Subcutaneous abdominal adipose tissue (tissue), 5 donors: ENCODE measurements at regions not wholly inside any gene's neighbourhood (a gene's known extent, or its start where the extent isn't known, plus 50 kb on each side); places are given as distances from the start of the nearest gene placed in this dataset.

Experiments
- H3K27ac ChIP-seq: one replicate; pipeline ENCODE4 v1.7.0; 2013; ENCODE audit warnings: low read depth, mild to moderate bottlenecking, inconsistent platforms, low read length, moderate library complexity
- H3K27me3 ChIP-seq, 5 donors: one replicate each; pipeline ENCODE4 v1.7.0; 2013; ENCODE audit warnings: low read length in 5 of 5, inconsistent platforms in 1 of 5; ENCODE audit not compliant: control insufficient read depth in 5 of 5, insufficient read depth in 4 of 5
- H3K36me3 ChIP-seq, 5 donors: one replicate each; pipeline ENCODE4 v1.7.0; 2013; ENCODE audit warnings: low read length in 5 of 5; ENCODE audit not compliant: control insufficient read depth in 5 of 5, insufficient read depth in 5 of 5
- H3K4me1 ChIP-seq, 5 donors: one replicate each; pipeline ENCODE4 v1.7.0; 2013; ENCODE audit warnings: low read length in 5 of 5, mild to moderate bottlenecking in 3 of 5, moderate library complexity in 1 of 5; ENCODE audit not compliant: control insufficient read depth in 5 of 5, insufficient read depth in 5 of 5
- H3K4me3 ChIP-seq, 5 donors: one replicate each; pipeline ENCODE4 v1.7.0; 2013; ENCODE audit warnings: low read length in 5 of 5, low read depth in 1 of 5
- H3K9ac ChIP-seq, 5 donors: one replicate each; pipeline ENCODE4 v1.7.0; 2013; ENCODE audit warnings: low read length in 5 of 5, mild to moderate bottlenecking in 4 of 5, moderate library complexity in 3 of 5
- H3K9me3 ChIP-seq, 5 donors: one replicate each; pipeline ENCODE4 v1.7.0; 2013; ENCODE audit warnings: low read length in 5 of 5; ENCODE audit not compliant: control insufficient read depth in 5 of 5
- donor health status: healthy.
- donor health status: healthy.
- donor health status: healthy.
- donor health status: healthy.
- donor health status: healthy.

DNA sequence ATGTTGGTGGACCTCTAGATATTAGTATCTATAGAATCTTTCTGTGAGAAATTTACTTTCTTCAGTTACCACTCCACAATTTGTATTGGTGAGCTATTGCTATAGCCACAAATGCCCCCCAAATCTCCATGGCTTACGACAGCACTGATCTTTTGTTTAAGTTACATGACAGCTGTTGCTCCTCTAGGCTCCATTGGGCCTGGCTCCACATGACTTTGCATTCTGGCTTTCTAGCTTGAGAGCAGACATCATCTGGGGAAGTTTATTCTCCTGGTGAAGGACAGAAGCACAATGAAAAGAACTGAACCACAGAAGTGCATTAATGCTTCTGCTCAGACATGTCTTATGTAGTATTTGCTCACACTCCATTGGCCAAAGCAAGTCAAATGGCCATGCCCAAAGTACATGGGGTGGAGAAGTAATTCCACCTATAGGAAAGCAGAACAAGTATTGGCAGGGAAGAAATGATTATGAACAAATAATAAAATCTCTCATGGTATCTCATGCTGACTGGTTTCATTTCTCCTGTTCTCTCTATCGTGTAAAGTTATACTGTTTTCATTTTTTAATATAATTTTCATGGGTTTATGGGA, 126.6 kb upstream of the FAM9C start:
- Histone ChIP-seq H3K36me3 (no peaks in the 10 kb centered on the region), H3K27ac (no peak overlapping the region), H3K27me3 (peaks cover 0 to 5% (median 2%) of the 10 kb centered on the region in 5 donors), H3K4me3 (no peak overlapping the region), H3K4me1 (peaks cover 0 to 20% (median 9%) of the 10 kb centered on the region in 5 donors), H3K9me3 (no peaks in the 10 kb centered on the region), H3K9ac (no peak overlapping the region)

DNA sequence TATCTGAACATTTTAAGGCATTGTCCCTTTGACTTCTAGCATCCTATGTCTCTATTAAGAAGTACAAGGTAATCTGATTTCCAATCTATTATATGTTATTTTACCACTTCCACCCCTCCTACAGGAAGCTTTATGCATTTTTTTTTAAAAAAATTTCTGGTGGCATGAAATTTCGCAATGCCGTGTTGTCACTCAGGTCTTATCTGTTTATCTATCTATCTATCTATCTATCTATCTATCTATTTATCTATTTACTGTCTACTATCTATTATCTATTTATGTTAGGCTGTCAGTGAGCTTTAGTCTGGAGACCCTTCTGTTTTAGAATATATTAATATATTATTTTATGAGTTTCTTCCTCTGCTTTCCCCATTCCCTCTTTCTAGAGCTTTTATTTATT, 125.3 kb upstream of the FAM9C start:
- Histone ChIP-seq H3K36me3 (no peaks in the 10 kb centered on the region), H3K27ac (no peak overlapping the region), H3K9ac (no peak overlapping the region), H3K4me1 (peaks cover 0 to 27% (median 9%) of the 10 kb centered on the region in 5 donors), H3K4me3 (no peak overlapping the region), H3K27me3 (peaks cover 0 to 5% (median 2%) of the 10 kb centered on the region in 5 donors), H3K9me3 (no peaks in the 10 kb centered on the region)

DNA sequence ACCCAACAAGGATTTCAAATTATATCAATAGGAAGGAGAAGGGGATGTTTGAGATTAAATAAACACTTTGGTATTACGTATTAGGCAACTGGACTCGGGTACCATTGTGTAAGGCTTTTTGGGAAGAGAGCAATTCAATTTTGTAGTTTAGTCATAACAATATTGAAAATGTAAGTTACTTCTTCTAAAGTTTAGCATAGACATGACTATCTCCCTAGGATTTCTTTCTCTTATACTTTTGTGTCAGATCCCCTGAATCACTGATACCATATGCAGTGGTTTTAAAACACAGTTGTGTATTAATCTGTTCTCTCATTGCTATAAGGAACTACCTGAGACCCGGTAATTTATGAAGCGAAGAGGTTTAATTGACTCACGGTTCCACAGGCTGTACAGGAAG, 123.8 kb upstream of the FAM9C start:
- Histone ChIP-seq H3K9me3 (no peaks in the 10 kb centered on the region), H3K9ac (no peak overlapping the region), H3K4me3 (peak overlapping the region in 1 of 5 donors; percentile 23), H3K4me1 (peaks cover 0 to 29% (median 9%) of the 10 kb centered on the region in 5 donors), H3K36me3 (no peaks in the 10 kb centered on the region), H3K27ac (peak overlapping the region; percentile 74), H3K27me3 (peaks cover 0 to 4% (median 0%) of the 10 kb centered on the region in 5 donors)

GRCh38 chrX:13167481-13168231, 123.2 kb upstream of the FAM9C start:
- H3K27me3 ChIP-seq = peaks cover 0 to 4% (median 0%) of the 10 kb centered on the region in 5 donors
- peak overlapping the region; percentile 74 for H3K27ac ChIP-seq
- H3K4me1 ChIP-seq = peaks cover 0 to 29% (median 9%) of the 10 kb centered on the region in 5 donors
- peak overlapping the region in 3 of 5 donors; percentile 19 to 39 (median 20) for H3K9ac ChIP-seq
- peak overlapping the region in 2 of 5 donors; percentile 23 to 45 for H3K4me3 ChIP-seq
- no peaks in the 10 kb centered on the region for H3K9me3 ChIP-seq
- H3K36me3 ChIP-seq = no peaks in the 10 kb centered on the region

DNA sequence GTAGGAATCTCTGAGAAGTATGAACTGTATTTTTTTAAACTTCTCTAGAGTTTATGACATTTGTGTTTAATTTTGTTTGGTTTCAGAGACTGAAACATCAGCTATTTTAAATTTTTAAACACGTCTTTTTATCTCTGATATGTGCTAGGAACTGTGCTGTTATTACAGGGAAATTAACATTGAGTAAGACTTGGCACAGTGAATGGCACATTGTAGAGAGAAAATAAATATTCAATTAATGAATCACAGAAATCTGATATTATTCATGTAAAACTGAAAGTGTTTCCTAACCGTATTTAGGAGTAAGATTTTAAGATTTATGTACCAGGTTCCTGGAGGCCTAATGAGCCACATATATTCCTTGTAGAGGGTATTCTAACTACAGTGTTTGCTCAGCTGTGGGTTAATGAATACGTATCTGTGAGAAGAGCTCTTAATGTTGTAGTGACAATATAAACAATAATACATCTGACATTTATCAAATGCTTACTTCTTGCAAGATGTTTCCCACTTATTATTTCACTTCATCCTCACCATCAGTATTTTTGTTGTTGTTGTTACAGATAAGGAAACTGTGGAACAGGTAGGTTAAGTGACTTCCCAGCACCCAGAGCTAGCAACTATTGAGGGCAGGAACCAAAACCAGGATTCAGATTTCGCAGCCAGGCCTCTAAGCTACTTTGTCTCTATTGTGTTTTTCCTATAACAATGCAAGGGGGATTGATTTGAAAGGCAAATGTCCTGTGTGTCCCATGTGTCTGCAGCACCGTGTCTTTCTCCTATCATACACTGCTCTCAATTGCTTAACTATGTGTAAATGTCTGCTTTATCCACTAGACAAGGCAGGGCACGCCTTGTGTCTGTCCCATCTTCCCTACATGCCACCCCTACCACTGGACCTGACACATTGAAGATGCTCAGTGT, 121.1 kb upstream of the FAM9C start:
- Histone ChIP-seq H3K36me3 (no peaks in the 10 kb centered on the region), H3K4me3 (no peak overlapping the region), H3K27me3 (peaks cover 0 to 4% (median 0%) of the 10 kb centered on the region in 5 donors), H3K9ac (no peak overlapping the region), H3K27ac (peak overlapping the region; percentile 42), H3K9me3 (no peaks in the 10 kb centered on the region), H3K4me1 (peaks cover 0 to 42% (median 22%) of the 10 kb centered on the region in 5 donors)

DNA sequence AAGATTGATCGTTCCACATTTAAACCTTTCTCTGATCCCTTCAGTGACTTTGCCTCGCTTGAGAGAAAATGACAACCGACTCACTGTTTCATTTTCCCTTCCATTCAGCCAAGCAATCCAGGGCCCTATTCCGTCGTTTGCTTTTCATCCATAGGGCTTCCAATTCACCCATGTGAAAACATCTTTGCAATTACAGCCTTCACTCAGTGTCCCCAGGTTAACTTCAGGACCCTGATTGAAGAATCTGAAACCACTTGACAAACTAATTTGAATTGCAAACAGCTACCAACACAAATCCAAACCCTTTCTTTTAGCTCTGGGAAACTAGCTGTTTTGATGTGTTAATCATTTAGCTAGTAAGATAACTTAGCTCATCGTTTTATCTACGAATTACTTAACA, 120.2 kb upstream of the FAM9C start:
- Histone ChIP-seq H3K4me3 (no peak overlapping the region), H3K9ac (no peak overlapping the region), H3K27ac (peak overlapping the region; percentile 42), H3K9me3 (no peaks in the 10 kb centered on the region), H3K36me3 (no peaks in the 10 kb centered on the region), H3K27me3 (peaks cover 0 to 4% (median 0%) of the 10 kb centered on the region in 5 donors), H3K4me1 (peaks cover 0 to 48% (median 28%) of the 10 kb centered on the region in 5 donors)

DNA sequence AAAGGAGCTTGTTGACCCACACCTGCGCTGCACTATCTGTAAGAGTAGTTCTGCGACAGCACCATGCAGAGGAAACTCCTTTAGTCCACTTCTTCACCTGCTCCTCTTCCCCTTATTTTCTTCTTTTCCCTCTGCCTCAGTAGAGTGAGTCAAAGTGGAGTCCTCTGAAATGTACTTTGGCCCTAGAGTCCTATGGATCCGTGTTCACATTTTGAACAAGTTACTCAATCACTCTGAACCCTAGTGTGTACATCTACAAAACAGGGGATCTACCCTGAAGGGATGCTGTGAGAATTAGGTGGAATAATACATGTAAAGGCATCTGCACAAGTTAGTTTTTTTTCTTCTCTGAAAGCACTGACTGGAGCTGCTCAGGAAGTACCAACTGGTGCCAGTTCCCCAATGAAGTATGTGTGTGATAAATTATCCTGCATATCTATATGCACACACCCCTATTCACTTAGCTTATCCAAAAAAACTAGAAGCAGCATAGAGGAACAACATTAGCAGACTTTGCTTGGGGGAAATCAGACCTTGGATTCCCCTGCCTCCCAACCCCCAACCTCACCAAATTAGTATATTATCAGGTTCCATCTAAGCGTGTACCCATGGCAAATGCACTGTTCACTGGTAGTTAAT, 118.5 kb upstream of the FAM9C start:
- H3K27ac ChIP-seq = no peak overlapping the region
- H3K9me3 ChIP-seq = no peaks in the 10 kb centered on the region
- H3K4me1 ChIP-seq = peaks cover 0 to 45% (median 28%) of the 10 kb centered on the region in 5 donors
- H3K36me3 ChIP-seq = no peaks in the 10 kb centered on the region
- H3K4me3 ChIP-seq = no peak overlapping the region
- no peak overlapping the region for H3K9ac ChIP-seq
- no peaks in the 10 kb centered on the region for H3K27me3 ChIP-seq

- Histone ChIP-seq H3K4me1 (peaks cover 0 to 24% (median 19%) of the 10 kb centered on the region in 5 donors), H3K4me3 (no peak overlapping the region), H3K36me3 (no peaks in the 10 kb centered on the region), H3K9me3 (no peaks in the 10 kb centered on the region), H3K27ac (peak overlapping the region; percentile 61), H3K9ac (no peak overlapping the region), H3K27me3 (no peaks in the 10 kb centered on the region)
Observed at GRCh38 chrX:13159886-13160285, 115.5 kb upstream of the FAM9C start.

DNA sequence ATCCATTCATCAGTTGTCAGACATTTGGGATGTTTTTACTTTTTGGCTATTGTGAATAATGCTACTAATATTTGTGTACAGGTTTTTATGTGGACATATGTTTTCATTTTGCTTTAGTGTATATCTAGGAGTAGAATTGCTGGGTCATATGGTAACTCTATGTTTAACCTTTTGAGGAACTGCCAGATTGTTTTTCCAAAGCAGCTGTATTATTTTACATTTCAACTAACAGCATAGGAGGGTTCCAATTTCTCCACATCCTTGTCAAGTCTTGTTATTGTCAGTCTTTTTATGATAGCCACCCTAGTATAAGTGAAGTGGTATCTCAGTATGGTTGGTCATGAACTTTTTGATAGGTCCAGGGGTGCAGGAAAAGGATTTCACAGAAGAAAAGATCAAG, 114.5 kb upstream of the FAM9C start:
- H3K36me3 ChIP-seq = no peaks in the 10 kb centered on the region
- no peak overlapping the region for H3K27ac ChIP-seq
- H3K9ac ChIP-seq = no peak overlapping the region
- no peaks in the 10 kb centered on the region for H3K27me3 ChIP-seq
- H3K9me3 ChIP-seq = peaks cover 0 to 7% (median 5%) of the 10 kb centered on the region in 5 donors
- H3K4me3 ChIP-seq = no peak overlapping the region
- H3K4me1 ChIP-seq = peaks cover 0 to 20% (median 19%) of the 10 kb centered on the region in 5 donors
